CD4-positive, alpha-beta T cell treated with Interferon gamma for 1 hour (primary cell): ENCODE measurements at regions not wholly inside any gene's neighbourhood (a gene's known extent, or its start where the extent isn't known, plus 50 kb on each side); places are given as distances from the start of the nearest gene placed in this dataset.

Source experiments
- DNase-seq: peaks from one replicate; pipeline ENCODE4 v3.0.0-alpha.2; 2020

GRCh38 chr2:10239561-10239967 lies 63.1 kb upstream of the HPCAL1 start:
- DNase-seq = no peak

- no peak for DNase-seq
Observed at GRCh38 chr2:10240161-10240681, 62.5 kb upstream of the HPCAL1 start.

GRCh38 chr2:10240911-10241610 lies 61.6 kb upstream of the HPCAL1 start:
- DNase-seq = no peak

- peak; percentile 41 for DNase-seq
Observed at GRCh38 chr2:10241641-10242430, 60.9 kb upstream of the HPCAL1 start.

GRCh38 chr2:10242451-10242850 lies 60.3 kb upstream of the HPCAL1 start:
- no peak for DNase-seq

- DNase-seq = no peak
Observed at GRCh38 chr2:10242998-10243925, 59.4 kb upstream of the HPCAL1 start.

GRCh38 chr2:10243926-10244270 lies 58.8 kb upstream of the HPCAL1 start:
- no peak for DNase-seq

- no peak for DNase-seq
Observed at GRCh38 chr2:10245021-10245420, 57.7 kb upstream of the HPCAL1 start.

- no peak for DNase-seq
Observed at GRCh38 chr2:10245661-10246060, 57.0 kb upstream of the HPCAL1 start.

GRCh38 chr2:10246370-10246769 lies 56.3 kb upstream of the HPCAL1 start:
- DNase-seq = no peak

GRCh38 chr2:10246831-10247230 lies 55.9 kb upstream of the HPCAL1 start:
- no peak for DNase-seq

- no peak for DNase-seq
Observed at GRCh38 chr2:10249798-10250197, 52.9 kb upstream of the HPCAL1 start.

GRCh38 chr2:10252224-10252623 lies 50.5 kb upstream of the HPCAL1 start:
- DNase-seq = no peak

- no peak for DNase-seq
Observed at GRCh38 chr2:10252661-10253060, 50.0 kb upstream of the HPCAL1 start.
